Activated CD4-positive, alpha-beta memory T cell treated with anti-CD3 and anti-CD28 coated beads for 36 hours (primary cell): ENCODE measurements at regions not wholly inside any gene's neighbourhood (a gene's known extent, or its start where the extent isn't known, plus 50 kb on each side); places are given as distances from the start of the nearest gene placed in this dataset.
"Not testable (repeated sequence)": the region's sequence is repeated elsewhere in the genome, so short reads cannot be mapped to it uniquely, and the experiment has no call there.

Experiments used
- CTCF ChIA-PET: fragments of 350-600 bp; sonication (Branson Sonifier 250); formaldehyde crosslinking; loops from one replicate; lab custom pipeline; 2021; ENCODE audit warnings: antibody characterized with exemption, inconsistent platforms; lab: Charles Lee
- POLR2A ChIA-PET: fragments of 350-600 bp; sonication (Branson Sonifier 250); formaldehyde crosslinking; loops from one replicate; lab custom pipeline; 2021; ENCODE audit warnings: antibody characterized with exemption; lab: Charles Lee
- DNase-seq: peaks from one replicate; pipeline ENCODE4 v3.0.0-alpha.2; 2020
- H3K27ac Mint-ChIP-seq: one replicate; pipeline ENCODE4 v1.8.0; 2021; ENCODE audit warnings: mixed read lengths
- H3K27me3 Mint-ChIP-seq: one replicate; pipeline ENCODE4 v1.8.0; 2021; ENCODE audit warnings: mixed read lengths
- H3K36me3 Mint-ChIP-seq: one replicate; pipeline ENCODE4 v1.8.0; 2021; ENCODE audit warnings: mixed read lengths
- H3K4me1 Mint-ChIP-seq: one replicate; pipeline ENCODE4 v1.8.0; 2021; ENCODE audit warnings: low read depth, mixed read lengths
- H3K4me3 Mint-ChIP-seq: one replicate; pipeline ENCODE4 v1.8.0; 2021; ENCODE audit warnings: mild to moderate bottlenecking, mixed read lengths
- H3K9me3 Mint-ChIP-seq: one replicate; pipeline ENCODE4 v1.8.0; 2021; ENCODE audit warnings: mixed read lengths
- intact Hi-C: fragments of 100-400 bp; cut with micrococcal nuclease; formaldehyde crosslinking; loops from one replicate; pipeline ENCODE4 v1.15.1; 2023

DNA sequence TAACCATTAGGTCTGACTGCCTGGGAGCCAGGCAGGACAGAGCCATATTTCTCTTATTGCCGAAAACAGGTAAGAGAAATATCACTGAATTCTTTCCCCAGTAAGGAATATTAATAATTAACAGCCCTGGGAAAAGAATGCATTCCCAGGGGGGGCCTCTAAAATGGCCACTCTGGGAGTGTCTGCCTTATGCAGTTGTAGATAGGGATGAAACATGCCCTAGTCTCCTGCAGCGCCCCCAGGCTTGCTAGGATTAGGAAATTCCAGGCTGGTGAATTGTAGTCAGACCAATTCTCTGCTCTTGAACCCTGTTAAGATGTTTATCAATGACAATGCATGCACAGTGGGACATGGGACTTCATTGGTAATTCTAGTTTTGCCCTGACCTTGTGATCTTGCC is 317.9 kb upstream of the GLI3 start:
- H3K36me3 Mint-ChIP-seq, H3K27ac Mint-ChIP-seq, DNase-seq, intact Hi-C loops, H3K4me3 Mint-ChIP-seq, CTCF ChIA-PET, H3K4me1 Mint-ChIP-seq, H3K27me3 Mint-ChIP-seq, POLR2A ChIA-PET: not testable (repeated sequence)
- H3K9me3 Mint-ChIP-seq, result peaks cover 36% of the 10 kb centered on the region

- no peak overlapping the region for H3K4me3 Mint-ChIP-seq
- no peak for DNase-seq
- H3K4me1 Mint-ChIP-seq, result no peaks in the 10 kb centered on the region
- intact Hi-C loops, result no loop called here
- H3K36me3 Mint-ChIP-seq, result no peaks in the 10 kb centered on the region
- no peak overlapping the region for H3K27ac Mint-ChIP-seq
- H3K9me3 Mint-ChIP-seq, result peaks cover 27% of the 10 kb centered on the region
- H3K27me3 Mint-ChIP-seq, result no peaks in the 10 kb centered on the region
- POLR2A ChIA-PET, result no interaction called here
- CTCF ChIA-PET, result no interaction called here
These were observed 315.2 kb upstream of the GLI3 start for GRCh38 chr7:42552227-42552626.

- no peak overlapping the region for H3K4me3 Mint-ChIP-seq
- no peak for DNase-seq
- no peak overlapping the region for H3K27ac Mint-ChIP-seq
- peaks cover 16% of the 10 kb centered on the region for H3K9me3 Mint-ChIP-seq
- no peaks in the 10 kb centered on the region for H3K27me3 Mint-ChIP-seq
- CTCF ChIA-PET, result no interaction called here
- intact Hi-C loops, result no loop called here
- no peaks in the 10 kb centered on the region for H3K36me3 Mint-ChIP-seq
- POLR2A ChIA-PET, result no interaction called here
- no peaks in the 10 kb centered on the region for H3K4me1 Mint-ChIP-seq
These were observed 313.9 kb upstream of the GLI3 start for GRCh38 chr7:42550706-42551470.

GRCh38 chr7:42549866-42550485 is 313.0 kb upstream of the GLI3 start:
- no peak for DNase-seq
- H3K4me1 Mint-ChIP-seq, result no peaks in the 10 kb centered on the region
- intact Hi-C loops, result no loop called here
- POLR2A ChIA-PET, result no interaction called here
- H3K27ac Mint-ChIP-seq, result no peak overlapping the region
- no peaks in the 10 kb centered on the region for H3K36me3 Mint-ChIP-seq
- H3K9me3 Mint-ChIP-seq, result peaks cover 12% of the 10 kb centered on the region
- H3K4me3 Mint-ChIP-seq, result no peak overlapping the region
- CTCF ChIA-PET, result no interaction called here
- no peaks in the 10 kb centered on the region for H3K27me3 Mint-ChIP-seq

GRCh38 chr7:42548816-42549611 is 312.0 kb upstream of the GLI3 start:
- intact Hi-C loops, result no loop called here
- ChIA-PET CTCF (no interaction called here), POLR2A (no interaction called here)
- H3K4me1 Mint-ChIP-seq, result no peaks in the 10 kb centered on the region
- no peak for DNase-seq
- no peaks in the 10 kb centered on the region for H3K27me3 Mint-ChIP-seq
- no peak overlapping the region for H3K4me3 Mint-ChIP-seq
- no peak overlapping the region for H3K27ac Mint-ChIP-seq
- peaks cover 13% of the 10 kb centered on the region for H3K9me3 Mint-ChIP-seq
- H3K36me3 Mint-ChIP-seq, result no peaks in the 10 kb centered on the region

DNA sequence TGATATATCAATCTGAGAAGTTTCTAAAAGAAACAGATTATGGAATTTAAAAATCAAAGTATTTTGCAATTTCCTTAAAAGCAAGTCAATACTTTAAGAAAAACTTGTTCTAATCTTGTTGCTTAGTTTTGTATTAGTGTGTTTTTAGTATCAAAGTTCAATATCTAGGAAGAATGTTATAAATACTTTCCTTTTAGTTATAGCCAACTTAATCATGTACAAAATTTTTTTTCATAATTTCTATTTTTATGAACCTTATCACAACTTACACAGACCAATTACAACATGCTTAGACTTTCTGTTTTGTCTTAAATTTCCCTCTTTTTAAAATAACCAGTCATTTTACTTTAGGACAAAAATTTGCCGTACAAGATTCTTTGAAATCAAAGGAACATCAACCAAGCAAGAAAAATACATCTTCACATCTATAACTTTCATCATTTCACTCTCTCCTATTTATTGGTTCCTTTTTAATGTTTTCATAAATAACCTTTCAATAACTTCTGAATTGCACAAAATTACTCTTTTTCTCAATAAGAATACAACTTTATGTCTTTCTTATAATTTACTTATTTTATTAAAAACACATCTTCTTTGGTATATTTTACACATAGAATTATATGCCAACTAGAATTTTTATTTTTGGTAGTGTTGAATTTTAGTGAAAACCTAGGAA is 308.2 kb upstream of the GLI3 start:
- H3K4me3 Mint-ChIP-seq, result no peak overlapping the region
- intact Hi-C loops, result no loop called here
- no peaks in the 10 kb centered on the region for H3K36me3 Mint-ChIP-seq
- ChIA-PET CTCF (no interaction called here), POLR2A (no interaction called here)
- no peaks in the 10 kb centered on the region for H3K4me1 Mint-ChIP-seq
- no peak for DNase-seq
- H3K27ac Mint-ChIP-seq, result no peak overlapping the region
- H3K27me3 Mint-ChIP-seq, result no peaks in the 10 kb centered on the region
- peaks cover 11% of the 10 kb centered on the region for H3K9me3 Mint-ChIP-seq

DNA sequence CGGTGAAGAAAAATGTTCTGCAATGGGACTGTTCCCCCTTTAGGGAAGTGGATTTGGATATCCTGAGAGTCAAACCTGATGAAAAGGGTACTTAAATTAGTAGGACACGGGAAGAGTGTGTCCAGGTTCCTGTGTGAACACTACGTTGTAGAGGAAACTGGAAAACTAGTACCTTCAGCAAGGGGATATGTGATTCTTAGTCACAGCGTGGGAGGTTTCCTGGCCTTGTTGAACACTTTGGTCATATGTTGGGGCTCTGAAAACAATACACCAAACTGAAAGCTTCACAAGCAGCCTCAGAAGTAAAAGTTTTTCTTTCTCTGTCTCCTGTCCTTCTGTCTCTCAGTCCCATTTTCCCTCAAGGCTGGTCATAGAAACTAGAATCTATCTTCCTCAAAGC is 306.9 kb upstream of the GLI3 start:
- intact Hi-C loops, result no loop called here
- Mint-ChIP-seq H3K9me3 (peaks cover 11% of the 10 kb centered on the region), H3K27ac (no peak overlapping the region), H3K36me3 (no peaks in the 10 kb centered on the region), H3K27me3 (no peaks in the 10 kb centered on the region), H3K4me1 (no peaks in the 10 kb centered on the region), H3K4me3 (no peak overlapping the region)
- ChIA-PET CTCF (no interaction called here), POLR2A (no interaction called here)
- no peak for DNase-seq

GRCh38 chr7:42542446-42542845 is 305.4 kb upstream of the GLI3 start:
- DNase-seq, H3K27ac Mint-ChIP-seq, intact Hi-C loops, H3K4me3 Mint-ChIP-seq, H3K4me1 Mint-ChIP-seq, POLR2A ChIA-PET, CTCF ChIA-PET, H3K36me3 Mint-ChIP-seq, H3K27me3 Mint-ChIP-seq: not testable (repeated sequence)
- H3K9me3 Mint-ChIP-seq, result peaks cover 11% of the 10 kb centered on the region

DNA sequence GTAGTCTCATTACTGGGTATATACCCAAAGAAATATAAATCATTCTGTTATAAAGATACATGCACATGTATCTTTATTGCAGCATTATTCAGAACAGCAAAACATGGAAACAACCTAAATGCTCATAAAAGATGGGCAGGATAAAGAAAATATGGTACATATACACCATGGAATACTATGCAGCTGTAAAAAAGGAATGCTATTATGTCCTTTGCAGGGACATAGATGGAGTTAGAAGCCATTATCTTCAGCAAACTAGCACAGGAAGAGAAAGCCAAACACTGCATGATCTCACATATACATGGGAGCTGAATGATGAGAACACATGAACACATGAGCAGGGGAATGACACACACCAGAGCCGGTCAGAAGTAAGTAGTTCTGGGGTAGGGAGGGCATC is 297.4 kb upstream of the GLI3 start:
- no peaks in the 10 kb centered on the region for H3K36me3 Mint-ChIP-seq
- H3K27ac Mint-ChIP-seq, result no peak overlapping the region
- CTCF ChIA-PET, result no interaction called here

GRCh38 chr7:42527004-42527403 is 290.0 kb upstream of the GLI3 start:
- Mint-ChIP-seq H3K4me1 (no peaks in the 10 kb centered on the region), H3K4me3 (no peak overlapping the region), H3K36me3 (no peaks in the 10 kb centered on the region), H3K27me3 (no peaks in the 10 kb centered on the region), H3K27ac (no peak overlapping the region), H3K9me3 (peaks cover 12% of the 10 kb centered on the region)
- CTCF ChIA-PET, result no interaction called here
- POLR2A ChIA-PET, result no interaction called here
- no peak for DNase-seq
- intact Hi-C loops, result no loop called here

More for the DNA sequence above, 297.4 kb upstream of the GLI3 start:
- intact Hi-C loops, result no loop called here
- POLR2A ChIA-PET, result no interaction called here
- Mint-ChIP-seq H3K27me3 (no peaks in the 10 kb centered on the region), H3K4me1 (no peaks in the 10 kb centered on the region), H3K9me3 (peaks cover 29% of the 10 kb centered on the region), H3K4me3 (no peak overlapping the region)
- no peak for DNase-seq

GRCh38 chr7:42522227-42522991 is 285.4 kb upstream of the GLI3 start:
- CTCF ChIA-PET, result interaction anchor here (0.7 kb wide), 1 partner anchor 14 kb away, joined by 3 read pairs; no protein-coding TSS in a partner anchor
- Mint-ChIP-seq H3K27ac (no peak overlapping the region), H3K36me3 (no peaks in the 10 kb centered on the region), H3K9me3 (no peaks in the 10 kb centered on the region), H3K4me1 (no peaks in the 10 kb centered on the region), H3K4me3 (no peak overlapping the region), H3K27me3 (no peaks in the 10 kb centered on the region)
- DNase-seq, result no peak
- intact Hi-C loops, result no loop called here
- POLR2A ChIA-PET, result no interaction called here
